Glomerular visceral epithelial cell (primary cell): ENCODE measurements at regions not wholly inside any gene's neighbourhood (a gene's known extent, or its start where the extent isn't known, plus 50 kb on each side); places are given as distances from the start of the nearest gene placed in this dataset.

ENCODE experiments used
- DNase-seq: peaks from one replicate; pipeline ENCODE4 v3.0.0-alpha.2; 2016; ENCODE audit errors: extremely low spot score

DNA sequence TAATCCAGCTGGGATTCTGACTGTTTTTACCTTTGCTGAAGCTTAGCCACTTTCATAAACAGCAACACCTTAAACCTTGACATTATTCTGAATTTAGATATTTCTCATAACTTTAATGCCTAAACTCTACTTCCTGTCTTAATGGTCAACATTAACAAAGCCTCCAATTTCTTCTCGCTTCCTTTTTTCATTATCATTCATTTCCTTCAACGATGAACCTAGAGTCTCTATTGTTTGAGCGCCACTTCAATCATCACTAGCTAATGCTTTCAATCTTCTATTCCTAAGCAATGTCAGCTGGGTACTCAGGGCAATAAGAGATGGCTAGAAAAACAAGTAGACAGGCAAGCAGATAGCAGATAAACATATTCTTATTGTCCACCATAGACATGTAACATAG, 96.6 kb upstream of the TMEM196 start:
- no peak for DNase-seq

DNA sequence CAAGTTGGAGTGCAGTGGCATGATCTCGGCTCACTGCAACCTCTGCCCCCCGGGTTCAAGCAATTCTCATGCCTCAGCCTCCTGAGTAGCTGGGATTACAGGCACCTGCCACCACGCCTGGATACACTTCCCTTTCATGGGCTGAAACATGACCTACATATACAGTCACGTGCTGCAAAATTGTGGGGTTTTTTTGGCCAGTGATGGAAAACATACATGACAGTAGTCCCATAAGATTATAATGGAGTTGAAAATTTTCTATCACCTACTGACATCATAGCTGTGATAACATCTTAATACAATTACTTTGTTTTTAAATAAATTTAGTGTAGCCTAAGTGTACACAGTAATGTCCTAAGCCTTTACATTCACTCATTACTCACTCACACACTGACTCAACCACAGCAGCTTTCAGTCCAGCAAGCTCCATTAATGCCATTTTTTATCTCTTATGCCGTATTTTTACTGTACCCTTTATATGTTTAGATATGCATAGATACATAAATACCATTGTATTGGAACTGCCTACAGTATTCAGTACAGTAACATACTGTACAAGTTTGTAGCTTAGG, 79.9 kb upstream of the TMEM196 start:
- no peak for DNase-seq

DNA sequence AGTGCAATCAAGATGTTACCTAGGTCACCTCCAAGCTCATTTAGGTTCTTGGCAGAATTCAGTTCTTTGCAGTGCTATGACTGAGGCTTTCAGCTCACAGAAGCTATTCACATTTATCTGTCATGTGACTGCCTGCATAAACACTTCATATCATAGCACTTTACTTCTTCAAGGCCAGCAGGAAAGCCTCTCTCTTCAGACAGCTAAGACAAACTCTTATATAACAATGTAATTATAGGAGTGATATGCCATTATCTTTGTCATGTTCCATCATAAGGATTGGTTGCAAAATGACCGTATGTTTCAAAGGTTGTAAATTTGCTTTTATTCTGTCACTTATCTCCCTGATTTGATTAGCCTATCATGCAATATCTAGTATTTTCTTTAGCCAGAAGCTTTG, 78.8 kb upstream of the TMEM196 start:
- no peak for DNase-seq

DNA sequence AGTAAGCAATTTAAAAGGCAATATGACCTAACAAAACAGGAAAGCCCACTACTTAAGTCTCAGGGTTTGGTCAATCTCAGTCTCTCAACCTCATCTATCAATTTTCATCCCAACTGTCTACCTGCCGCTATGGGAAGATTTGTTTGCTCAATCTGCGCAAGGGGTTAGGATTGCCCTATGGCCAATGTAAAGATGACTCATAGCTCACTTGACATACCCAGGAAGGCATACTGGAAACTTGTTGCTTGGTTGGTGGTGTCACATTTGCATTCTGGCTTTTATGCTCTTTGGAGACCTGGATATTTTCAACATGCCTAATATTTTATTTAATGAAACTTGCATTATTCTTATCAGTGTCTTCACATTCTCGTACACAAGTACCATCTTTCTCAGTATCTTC, 78.1 kb upstream of the TMEM196 start:
- no peak for DNase-seq

DNA sequence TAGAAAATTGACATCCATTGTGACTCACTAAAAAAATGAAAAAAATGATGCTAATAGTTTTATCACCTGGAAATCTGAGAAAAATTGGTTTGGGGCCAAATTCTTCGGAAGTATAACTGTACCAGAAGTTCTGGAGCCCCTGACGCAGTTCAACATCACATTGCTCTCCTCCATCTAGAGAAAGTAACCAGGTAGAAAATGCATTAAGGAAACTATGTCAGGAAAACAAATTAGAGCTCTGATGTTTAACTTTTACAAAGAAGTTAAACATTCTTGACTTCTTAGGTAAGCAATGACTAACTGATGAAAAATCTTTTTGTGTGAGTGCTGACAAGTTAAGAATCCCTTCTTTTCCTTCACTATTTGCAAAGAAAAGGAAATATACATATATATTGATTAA, 61.1 kb upstream of the TMEM196 start:
- DNase-seq: peak; percentile 35

DNA sequence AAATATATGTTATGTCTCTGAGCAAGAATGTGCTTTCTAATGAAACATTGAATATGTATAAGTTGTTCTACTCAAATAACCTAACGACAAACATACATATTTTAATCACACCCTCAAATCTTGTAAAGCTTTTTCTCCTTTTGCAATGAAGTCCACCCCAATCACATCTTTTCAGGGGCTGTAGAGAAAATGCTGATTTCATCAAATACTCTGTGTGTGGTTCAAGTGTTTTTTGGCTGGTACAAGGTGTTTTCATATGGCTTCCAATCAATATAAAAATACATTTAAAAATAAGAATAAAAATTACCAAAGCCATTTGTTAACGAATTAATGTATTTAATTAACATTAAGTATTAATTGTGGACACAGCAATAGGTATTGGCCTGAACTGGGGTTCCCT, 57.2 kb upstream of the TMEM196 start:
- no peak for DNase-seq
